GM18870 (cell line): ENCODE measurements at regions not wholly inside any gene's neighbourhood (a gene's known extent, or its start where the extent isn't known, plus 50 kb on each side); places are given as distances from the start of the nearest gene placed in this dataset.
"Not testable (repeated sequence)": the region's sequence is repeated elsewhere in the genome, so short reads cannot be mapped to it uniquely, and the experiment has no call there.

Experiments used
- ATAC-seq: cut with Tn5 transposase; IDR thresholded peaks from one replicate; pipeline ENCODE4 v1.9.1; 2021; ENCODE audit warnings: moderate library complexity; ENCODE audit not compliant: unreplicated experiment

DNA sequence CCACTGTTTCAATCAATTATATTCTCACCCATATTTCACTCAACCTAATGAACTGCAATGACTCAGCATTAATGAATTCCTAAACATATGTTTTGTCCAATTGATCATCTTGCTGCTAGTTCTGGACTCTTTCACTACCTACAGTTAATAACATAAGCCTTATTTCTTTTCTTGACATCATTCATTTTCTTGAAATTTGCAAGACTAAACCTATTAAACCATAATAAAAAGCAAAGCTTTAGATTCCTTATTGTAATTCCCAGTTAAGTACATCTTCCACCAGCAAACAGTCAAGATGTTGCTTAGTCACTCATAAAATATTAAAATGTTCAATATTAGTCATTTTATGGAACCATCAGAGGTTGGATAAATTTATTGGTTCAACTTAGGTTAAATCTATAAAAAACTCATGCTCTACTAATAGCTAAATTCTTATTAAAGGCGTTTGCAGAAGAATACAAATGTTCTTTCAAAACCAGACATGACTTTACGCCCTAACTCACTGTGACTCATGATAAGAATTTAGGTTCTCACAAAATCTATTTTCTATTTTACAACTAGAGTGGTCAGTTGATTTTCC lies 599.4 kb downstream of the RNF144A start:
- no peak for ATAC-seq

DNA sequence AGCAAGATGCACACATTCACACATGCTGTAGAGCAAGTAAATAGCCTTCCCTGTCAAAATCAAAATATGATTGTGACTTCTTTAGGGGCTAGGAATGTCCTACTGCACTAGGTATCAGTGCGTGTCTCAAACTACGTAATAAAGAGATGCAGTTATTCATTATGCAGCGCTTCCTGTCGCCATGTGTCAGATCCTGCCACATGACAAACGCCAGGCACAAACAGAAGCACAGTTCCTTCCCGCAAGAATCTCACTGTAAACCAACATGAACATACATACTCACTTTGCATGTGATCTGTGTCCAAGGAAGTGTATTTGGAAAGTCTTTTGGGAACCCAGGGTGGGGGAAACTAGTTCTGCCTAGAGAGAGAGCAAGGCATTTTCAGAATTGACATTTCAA lies 599.9 kb downstream of the RNF144A start:
- no peak for ATAC-seq

DNA sequence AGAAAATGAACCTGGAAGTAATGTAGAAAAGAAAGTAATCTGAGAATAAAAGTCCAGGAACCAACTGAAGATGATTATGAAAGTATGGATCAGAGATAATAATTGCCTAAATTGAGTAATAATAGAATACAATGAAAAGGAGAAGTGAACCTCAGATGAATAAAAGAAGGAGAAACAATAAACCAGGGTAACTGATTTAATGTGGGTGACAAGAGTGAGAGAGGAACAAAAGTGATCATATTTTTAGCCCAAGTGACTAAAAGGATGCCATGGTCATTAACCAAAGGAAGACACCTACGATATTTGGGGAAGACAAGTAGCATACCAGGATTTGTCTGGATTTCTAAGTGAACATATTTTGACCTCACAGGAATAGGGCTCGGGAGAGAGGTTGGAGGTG lies 600.6 kb downstream of the RNF144A start:
- no peak for ATAC-seq

DNA sequence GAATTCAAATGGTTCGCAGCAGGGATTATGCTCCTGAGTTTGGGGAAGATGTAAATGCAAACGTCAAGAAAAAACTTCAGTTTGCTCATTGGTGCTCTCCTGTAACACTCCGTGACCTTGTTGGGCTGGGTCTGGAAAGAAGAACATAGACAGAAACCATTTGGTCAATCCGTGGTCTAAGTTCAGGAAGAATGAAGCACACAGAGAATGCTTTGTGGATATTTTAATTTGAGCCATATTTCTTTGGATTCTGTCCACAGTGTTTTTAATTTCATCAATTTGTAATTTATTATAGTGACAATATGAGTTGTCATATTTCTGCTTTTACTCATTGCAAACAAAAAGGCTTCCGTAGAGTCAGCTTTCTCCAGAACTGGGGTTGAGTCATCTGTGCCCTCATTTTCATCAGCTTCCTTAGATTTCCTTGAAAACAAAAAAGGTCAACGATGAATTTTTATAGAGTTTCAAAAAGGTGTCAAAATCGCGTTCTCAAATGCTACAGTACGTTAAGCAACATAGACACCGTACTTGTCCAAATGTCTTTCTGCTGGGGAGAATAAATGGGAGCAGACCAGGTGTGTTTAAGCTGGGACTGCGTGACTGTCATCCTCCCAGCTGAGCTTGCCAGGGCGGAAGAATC lies 606.4 kb downstream of the RNF144A start:
- no peak for ATAC-seq

DNA sequence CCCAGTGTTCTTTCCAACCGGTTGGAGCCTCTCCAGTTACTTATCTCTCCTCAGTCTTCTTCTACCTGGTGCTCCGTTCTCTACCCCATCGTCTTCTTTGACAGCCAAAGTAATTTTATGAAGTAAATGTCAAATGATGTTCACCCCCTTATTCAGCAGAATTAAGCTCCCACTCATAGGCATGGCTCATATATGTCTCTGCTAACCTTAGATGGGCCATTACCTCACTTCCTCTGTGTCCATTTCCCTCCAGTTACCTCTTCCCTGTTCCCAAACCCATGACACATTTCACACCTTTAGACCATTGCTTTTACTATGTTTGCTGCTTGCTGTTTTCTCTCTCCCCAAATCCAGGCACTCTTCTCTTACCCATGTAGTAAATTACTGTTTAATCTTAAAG lies 607.0 kb downstream of the RNF144A start:
- no peak for ATAC-seq

DNA sequence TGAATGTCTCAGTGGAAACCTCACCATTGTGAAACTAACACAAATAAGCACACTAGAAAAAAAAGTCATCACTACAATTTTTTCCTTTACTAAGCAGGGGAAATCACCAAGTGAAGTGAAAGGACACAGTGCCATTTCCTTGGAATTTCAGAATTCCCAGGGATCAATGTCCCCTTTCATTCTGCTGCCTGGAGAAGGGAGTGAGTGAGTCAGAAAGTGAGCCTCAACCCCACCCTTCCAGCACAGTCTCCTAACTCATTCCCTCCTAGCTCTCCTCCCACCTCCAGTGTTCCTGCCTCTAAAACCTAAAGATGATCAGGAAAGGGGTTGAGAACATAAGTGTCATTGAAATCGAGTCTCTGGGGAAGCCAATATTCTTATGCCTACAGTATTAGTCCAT lies 608.5 kb downstream of the RNF144A start:
- ATAC-seq, result no peak

DNA sequence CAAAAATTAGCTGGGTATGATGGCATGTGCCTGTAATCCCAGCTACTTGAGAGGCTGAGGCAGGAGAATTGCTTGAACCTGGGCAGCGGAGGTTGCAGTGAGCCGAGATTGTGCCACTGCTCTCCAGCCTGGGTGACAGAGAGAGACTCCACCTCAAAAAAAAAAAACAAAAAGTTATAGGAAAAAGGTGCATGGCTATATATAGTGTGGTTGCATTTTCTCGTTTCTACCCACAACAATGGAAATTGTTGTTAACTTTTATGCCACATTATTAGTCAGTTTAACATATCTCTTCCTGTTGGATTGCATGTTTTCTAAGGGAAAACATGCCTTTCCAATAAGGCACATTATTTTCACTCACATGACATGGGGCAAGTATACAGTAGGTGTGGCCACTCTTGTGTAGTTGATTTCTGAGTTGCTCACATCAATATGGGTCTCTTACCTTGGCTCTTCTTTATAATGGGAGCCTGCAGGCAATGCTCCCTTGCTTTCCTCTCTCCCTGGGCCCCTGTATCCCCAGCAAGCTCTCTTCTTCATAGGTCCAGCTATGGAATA lies 610.0 kb downstream of the RNF144A start:
- no peak for ATAC-seq

DNA sequence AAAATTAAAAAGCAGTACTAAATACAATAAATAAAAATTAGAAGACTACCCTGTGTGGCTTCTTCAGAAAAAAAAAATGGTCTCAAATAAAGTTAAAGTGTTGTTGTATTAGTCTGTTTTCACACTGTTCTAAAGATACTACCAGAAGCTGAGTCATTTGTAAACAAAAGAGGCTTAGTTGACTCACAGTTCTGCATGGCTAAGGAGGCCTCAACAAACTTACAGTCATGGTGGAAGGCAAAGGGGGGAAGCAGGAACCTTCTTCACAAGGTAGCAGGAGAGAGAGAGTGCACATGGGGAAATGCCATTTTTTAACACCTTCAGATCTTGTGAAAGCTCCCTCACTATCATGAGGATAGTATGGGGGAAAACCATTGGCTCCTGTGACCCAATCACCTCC lies 612.8 kb downstream of the RNF144A start:
- no peak for ATAC-seq

DNA sequence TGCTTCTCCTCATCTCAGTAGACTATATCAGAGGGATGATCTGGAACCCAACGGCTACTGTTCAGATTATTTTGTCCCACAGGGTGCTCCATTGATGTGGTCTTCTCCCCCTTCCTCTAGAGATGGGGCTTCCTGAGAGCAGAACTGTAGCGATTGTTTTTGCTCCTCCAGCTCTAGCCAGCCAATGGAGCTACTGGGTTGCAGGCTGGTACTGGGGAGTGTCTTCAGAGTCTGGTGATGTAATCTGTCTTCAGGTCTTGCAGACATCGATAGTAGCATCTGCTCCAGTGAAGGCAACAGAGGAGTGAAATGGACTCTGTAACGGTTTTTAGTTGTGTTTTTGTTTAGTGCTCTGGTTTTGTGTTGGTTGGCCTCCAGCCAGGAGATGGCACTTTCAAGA lies 621.9 kb downstream of the RNF144A start:
- ATAC-seq, result no peak

DNA sequence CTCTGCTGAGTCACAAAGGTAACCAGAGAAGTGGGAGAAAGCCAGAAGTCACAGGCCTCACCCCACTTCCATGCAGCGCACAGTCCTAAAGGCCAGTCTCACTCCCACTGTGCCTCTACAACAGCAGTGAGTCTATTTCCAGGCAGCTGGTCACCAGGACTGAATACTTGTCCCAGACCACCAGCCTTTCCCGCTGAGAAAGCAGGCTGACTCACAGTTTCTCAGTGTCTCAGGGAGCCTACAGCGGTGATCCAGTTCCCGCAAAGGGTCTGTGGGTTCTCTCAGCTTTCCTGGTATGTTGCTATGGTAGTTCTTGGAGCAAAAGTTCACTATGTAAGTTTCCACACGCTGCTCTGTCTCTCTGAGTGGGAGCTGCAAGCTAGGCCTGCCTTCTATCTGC lies 622.5 kb downstream of the RNF144A start:
- no peak for ATAC-seq

DNA sequence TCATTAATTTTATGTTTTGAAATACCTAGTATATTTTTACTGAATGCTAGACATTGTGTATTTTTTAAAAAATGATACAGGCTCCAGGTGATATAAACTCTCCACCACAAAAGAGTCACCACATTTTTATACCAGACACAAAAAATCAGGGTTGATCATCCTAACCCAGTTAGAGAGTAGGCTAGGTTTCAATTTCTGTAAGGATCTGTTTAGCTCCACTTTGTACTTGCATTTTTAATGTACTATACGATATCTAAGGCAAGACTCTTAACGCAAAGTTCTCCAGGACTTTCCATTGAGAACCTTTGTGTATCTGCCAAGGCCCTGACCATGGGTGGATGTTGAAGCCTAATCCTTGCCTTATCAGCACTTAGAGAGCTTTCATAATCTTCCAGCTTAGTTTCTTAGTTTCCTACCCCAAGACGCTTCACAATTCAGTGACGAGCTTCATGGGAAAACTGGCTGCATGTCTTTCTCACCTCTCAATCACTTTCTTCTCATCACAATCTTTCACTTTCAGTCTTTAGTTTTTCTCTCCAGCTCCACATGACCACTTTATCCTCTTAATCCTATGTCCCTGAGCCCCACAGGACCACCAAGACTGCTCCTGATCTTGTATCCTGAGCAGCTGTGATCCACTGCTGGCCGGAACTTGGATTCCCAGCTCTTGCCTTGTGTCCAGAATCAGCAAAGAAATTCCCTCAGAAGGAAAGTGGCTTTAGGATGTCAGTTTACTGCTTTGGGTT lies 635.8 kb downstream of the RNF144A start:
- no peak for ATAC-seq

DNA sequence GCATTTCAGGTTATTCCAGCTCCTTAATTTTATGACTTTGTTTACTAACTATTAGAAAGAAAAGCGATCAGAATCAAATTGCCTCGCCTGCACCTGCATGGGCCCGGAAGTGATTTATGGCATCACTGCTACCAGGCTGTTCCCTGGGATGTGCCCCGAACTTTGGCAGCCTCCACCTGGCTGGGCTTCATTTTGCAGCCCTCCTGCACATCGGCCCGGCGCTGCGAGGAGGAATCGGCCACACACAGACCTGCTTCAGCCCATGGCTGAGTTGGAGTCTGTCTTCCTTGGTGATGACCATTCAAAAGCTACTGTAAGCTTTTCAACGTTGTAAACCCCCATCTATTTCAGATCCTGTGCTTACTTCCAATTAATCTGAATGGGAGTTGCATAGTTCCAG lies 638.0 kb downstream of the RNF144A start:
- ATAC-seq, result no peak

DNA sequence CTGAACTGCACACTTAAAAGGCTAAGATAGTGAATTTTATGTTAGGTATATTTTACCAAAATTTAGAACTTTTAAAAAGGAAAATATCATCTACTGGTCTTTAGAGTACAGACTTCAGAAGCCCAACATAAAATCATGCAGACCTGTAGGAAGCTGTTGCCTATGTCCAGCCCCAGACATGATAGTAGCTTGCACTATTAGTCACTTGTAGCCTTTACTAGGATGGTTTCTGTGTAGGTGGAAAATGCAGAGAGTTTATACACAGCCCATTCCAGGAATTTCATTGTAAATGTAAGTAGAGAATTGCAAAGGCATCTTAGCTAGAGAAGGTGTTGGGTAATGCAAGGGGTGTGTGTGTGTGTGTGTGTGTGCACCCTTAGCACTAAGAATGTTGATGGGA lies 640.2 kb downstream of the RNF144A start:
- no peak for ATAC-seq

DNA sequence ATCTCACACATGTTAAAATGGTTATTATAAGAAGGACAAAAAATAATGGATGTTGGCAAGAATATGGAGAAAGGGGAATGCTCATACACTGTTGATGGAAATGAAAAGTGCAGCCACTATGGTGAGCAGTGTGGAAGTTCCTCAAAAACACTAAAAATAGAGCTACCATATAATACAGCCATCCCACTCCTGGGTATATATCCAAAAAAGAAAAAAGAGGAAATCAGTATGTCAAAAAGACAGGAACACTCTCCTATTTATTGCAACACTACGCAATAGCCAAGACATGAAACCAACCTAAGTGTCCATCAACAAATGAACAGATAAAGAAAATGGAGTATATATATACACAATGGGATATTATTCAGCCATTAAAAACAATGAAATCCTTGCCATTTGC lies 642.6 kb downstream of the RNF144A start:
- no peak for ATAC-seq

DNA sequence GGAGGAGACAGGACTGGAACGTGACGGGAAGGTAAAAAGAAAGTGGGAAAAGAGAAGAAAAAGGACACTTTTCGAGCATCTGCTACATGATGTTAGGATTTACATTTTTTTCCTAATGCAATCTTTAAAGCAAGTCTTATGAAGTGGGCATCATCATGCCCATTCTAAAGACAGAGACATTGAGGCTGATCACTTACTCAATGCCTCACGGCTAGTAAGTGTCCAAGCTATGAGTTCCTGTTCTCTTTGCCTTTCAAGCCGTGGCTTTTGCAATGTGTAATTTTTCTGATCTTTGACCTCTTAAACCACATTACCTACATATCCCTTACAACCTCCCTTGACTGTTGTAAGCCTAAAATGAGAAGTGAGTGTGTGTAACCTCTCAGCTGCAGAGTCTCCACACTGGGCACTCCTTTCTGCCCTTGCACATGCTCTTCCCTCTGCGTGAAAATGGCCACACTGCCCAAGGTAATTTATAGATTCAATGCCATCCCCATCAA lies 649.2 kb downstream of the RNF144A start:
- no peak for ATAC-seq

DNA sequence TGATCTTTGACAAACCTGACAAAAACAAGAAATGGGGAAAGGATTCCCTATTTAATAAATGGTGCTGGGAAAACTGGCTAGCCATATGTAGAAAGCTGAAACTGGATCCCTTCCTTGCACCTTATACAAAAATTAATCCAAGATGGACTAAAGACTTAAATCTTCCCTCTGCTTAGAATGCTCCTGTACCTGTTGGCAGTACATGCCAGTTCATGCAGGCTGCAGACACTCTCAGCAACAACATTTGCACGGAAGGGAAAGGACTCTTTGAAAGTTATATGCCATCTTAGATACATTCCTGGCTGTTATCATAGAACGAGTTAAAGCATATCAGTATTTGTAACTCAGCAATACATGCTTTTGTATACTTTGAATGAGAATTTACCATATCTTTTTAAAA lies 649.9 kb downstream of the RNF144A start:
- not testable (repeated sequence) for ATAC-seq

DNA sequence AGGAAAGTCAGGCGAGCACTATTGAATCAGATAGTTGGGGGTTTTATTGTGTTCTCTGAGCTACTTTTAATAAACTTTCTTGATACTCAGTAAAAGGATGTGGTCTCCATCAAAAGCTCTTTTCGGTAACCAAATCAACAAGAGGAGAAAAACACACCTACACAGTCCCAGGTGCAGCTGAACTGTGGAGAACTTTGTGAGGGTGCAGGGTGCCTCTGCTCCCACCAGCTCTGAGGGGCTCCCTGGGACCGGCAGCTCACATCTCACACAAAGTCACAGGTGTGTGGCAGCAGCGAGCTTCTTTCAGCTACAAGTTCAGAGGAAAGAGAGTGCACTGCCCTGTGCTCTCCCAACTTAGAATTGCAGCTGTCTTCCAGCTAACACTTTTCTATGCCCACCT lies 650.4 kb downstream of the RNF144A start:
- no peak for ATAC-seq

DNA sequence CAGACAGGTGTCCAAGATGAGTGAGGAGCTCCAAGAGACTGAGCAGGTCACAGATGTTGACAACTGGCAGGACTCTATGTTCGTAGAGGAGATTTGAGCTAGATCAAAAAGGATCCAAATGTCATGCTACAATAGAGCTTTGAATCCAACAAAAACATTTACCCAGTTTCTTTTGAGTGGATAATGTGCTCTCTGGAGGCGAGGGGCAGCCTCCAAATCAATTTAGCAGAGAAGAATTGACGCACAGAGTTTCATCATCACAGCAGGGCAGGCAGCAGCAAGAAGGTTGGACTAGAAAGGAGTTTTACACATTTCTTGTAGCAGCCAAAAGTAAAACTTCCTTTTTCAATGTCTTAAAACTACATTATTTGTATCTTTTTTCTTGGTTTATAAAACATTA lies 653.0 kb downstream of the RNF144A start:
- ATAC-seq, result no peak

DNA sequence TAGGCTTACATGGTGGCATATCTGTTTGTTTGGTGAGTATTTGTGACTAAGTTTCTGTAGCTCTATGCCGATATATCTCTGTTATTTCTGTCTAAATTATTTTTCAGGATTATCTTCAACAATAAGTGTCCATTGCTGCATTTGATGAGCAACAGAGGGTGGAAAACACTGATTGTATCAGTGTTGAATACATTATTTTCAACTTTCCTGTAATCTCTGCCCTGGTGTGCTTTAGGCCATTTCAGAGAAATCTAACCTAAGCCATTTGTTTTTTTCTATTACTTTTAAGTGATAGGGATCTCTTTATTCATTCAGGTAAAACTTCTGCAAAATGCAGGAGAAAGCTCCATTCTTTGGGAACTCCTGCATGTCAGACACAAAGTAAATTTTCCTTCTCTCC lies 654.5 kb downstream of the RNF144A start:
- ATAC-seq, result no peak

DNA sequence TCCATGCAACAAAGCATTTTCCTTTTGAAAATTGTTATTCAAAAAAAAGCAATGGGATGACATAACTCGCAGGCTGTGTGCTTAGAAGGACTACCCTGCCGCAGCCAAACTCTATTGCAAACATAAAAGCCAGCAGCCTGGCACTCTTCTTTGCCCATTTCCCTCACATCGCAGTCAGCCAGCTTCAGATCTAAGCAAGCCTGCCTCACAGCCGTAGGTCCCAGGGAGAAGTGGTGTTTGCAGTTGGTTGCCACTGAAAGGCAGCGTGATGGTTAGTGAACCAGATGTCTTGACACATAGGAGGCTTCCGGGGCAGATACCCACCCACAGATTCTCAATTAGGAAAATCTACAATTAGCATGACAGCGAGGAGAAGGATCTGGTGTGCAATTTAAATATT lies 655.2 kb downstream of the RNF144A start:
- no peak for ATAC-seq

DNA sequence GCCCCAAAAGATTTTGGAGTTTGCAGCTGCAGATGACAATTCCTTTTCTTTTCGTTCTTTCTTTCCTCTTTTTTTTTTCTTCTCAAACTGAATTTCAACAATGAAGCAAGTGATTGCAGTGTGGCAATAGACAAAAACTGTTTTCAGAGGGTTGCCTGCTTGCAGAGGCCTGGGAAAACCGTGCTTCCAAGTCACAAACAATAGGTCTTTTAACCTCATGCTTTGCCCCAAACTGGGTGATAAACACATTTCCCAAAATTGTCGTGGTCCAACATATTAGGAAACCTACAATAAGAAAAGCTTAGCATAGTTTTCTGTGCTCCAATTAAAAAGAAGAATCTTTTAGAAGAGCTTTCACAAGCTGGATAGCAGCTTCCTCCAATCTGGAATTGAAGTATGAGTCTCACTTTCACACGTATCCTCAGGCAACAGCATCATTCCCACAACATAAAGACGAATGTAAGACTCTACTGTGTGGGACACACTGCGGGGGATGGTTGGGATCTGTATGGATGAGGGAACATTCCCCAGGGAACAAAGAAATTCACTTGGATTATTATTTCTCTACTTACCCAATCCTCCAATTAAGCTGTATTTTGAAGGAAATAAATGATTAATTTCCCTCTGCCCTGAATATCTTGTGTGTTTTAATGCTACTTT lies 656.1 kb downstream of the RNF144A start:
- no peak for ATAC-seq

DNA sequence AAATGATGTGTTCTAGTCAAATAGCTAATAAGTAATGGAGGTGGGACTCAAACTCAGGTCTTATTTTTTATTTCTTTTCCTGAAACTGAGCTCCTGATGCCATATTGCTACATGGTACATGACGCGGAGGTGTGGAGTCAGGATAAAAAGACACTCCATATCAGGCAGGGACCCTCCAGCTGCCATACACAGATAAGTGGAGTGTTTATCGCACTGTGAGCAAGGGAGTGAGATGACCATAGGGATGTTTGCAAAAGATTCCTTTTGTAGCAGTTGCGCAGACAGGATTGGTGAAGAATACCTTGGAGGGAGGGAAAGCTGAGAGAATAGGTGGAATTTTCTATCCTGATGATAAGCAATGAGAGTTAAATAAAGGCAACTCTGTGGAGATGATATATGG lies 657.2 kb downstream of the RNF144A start:
- ATAC-seq, result no peak
